ENCODE measurements at regions not wholly inside any gene's neighbourhood (a gene's known extent, or its start where the extent isn't known, plus 50 kb on each side); places are given as distances from the start of the nearest gene placed in this dataset.

GRCh38 chr19:13693889-13694288, 70.4 kb upstream of the MRI1 start:
- no peak for TF ChIP-seq CTCF (IDR thresholded peaks at IDR 0.05; ENCODE audit: insufficient read depth, low read depth, low read length)
- no peak for TF ChIP-seq EZH2 (IDR thresholded peaks at IDR 0.05; ENCODE audit: insufficient read depth, low read length)
